Calu3 (cell line): ENCODE measurements at regions not wholly inside any gene's neighbourhood (a gene's known extent, or its start where the extent isn't known, plus 50 kb on each side); places are given as distances from the start of the nearest gene placed in this dataset.

Source experiments
- BruUV-seq: library from RNA; stranded (reverse); fragments of 400-500 nt; replicated peaks from 2 replicates; lab custom pipeline; 2021; lab: Mats Ljungman, UMichigan
- CTCF ChIA-PET: fragments of 300-600 bp; sonication (Branson Sonifier 250); formaldehyde crosslinking; loops from one replicate; lab custom pipeline; 2022; ENCODE audit warnings: antibody characterized with exemption; lab: Charles Lee
- DNase-seq: peaks from one replicate; pipeline ENCODE4 v3.0.0; 2022
- H3K27ac Mint-ChIP-seq: one replicate; pipeline ENCODE4 v1.8.0; 2022; ENCODE audit warnings: mixed read lengths; ENCODE audit not compliant: unreplicated experiment
- H3K27me3 Mint-ChIP-seq: one replicate; pipeline ENCODE4 v1.8.0; 2022; ENCODE audit warnings: mixed read lengths; ENCODE audit not compliant: unreplicated experiment
- H3K36me3 Mint-ChIP-seq: one replicate; pipeline ENCODE4 v1.8.0; 2022; ENCODE audit warnings: mild to moderate bottlenecking, moderate library complexity, mixed read lengths; ENCODE audit not compliant: insufficient read depth, unreplicated experiment
- H3K4me1 Mint-ChIP-seq: one replicate; pipeline ENCODE4 v1.8.0; 2022; ENCODE audit warnings: mild to moderate bottlenecking, low read depth, mixed read lengths; ENCODE audit not compliant: unreplicated experiment
- H3K4me3 Mint-ChIP-seq: one replicate; pipeline ENCODE4 v1.8.0; 2022; ENCODE audit warnings: mild to moderate bottlenecking, low read depth, moderate library complexity, mixed read lengths; ENCODE audit not compliant: unreplicated experiment
- H3K9me3 Mint-ChIP-seq: one replicate; pipeline ENCODE4 v1.8.0; 2022; ENCODE audit warnings: low read depth, mixed read lengths; ENCODE audit not compliant: unreplicated experiment
- CTCF ChIP-seq: fragments of 200-600 bp; IDR thresholded peaks from one replicate; pipeline ENCODE4 v1.8.0; 2022; ENCODE audit warnings: antibody characterized with exemption; ENCODE audit not compliant: unreplicated experiment
- intact Hi-C: fragments of 100-400 bp; cut with micrococcal nuclease; formaldehyde crosslinking; loops from one replicate; pipeline ENCODE4 v1.10.0; 2022; ENCODE audit not compliant: unreplicated experiment

- BruUV-seq = no TSS peak
- Mint-ChIP-seq H3K4me3 (no peak overlapping the region), H3K27ac (no peak overlapping the region), H3K36me3 (no peaks in the 10 kb centered on the region), H3K9me3 (peaks cover 7% of the 10 kb centered on the region), H3K27me3 (no peaks in the 10 kb centered on the region), H3K4me1 (no peaks in the 10 kb centered on the region)
- no peak for TF ChIP-seq CTCF
- no peak for DNase-seq
- CTCF ChIA-PET = no interaction called here
- intact Hi-C loops = no loop called here
These were observed 89.1 kb upstream of the NTM start for GRCh38 chr11:131281316-131281715.

GRCh38 chr11:131284041-131284440 lies 86.4 kb upstream of the NTM start:
- Mint-ChIP-seq H3K27me3 (no peaks in the 10 kb centered on the region), H3K9me3 (peaks cover 2% of the 10 kb centered on the region), H3K27ac (no peak overlapping the region), H3K36me3 (no peaks in the 10 kb centered on the region), H3K4me1 (no peaks in the 10 kb centered on the region), H3K4me3 (no peak overlapping the region)
- no TSS peak for BruUV-seq
- CTCF ChIA-PET = no interaction called here
- TF ChIP-seq CTCF = no peak
- no peak for DNase-seq
- intact Hi-C loops = no loop called here

- no peak overlapping the region for H3K27ac Mint-ChIP-seq
- H3K36me3 Mint-ChIP-seq = no peaks in the 10 kb centered on the region
- H3K27me3 Mint-ChIP-seq = no peaks in the 10 kb centered on the region
- H3K4me1 Mint-ChIP-seq = no peaks in the 10 kb centered on the region
- H3K9me3 Mint-ChIP-seq = peaks cover 2% of the 10 kb centered on the region
- DNase-seq = no peak
- H3K4me3 Mint-ChIP-seq = no peak overlapping the region
- no TSS peak for BruUV-seq
- intact Hi-C loops = no loop called here
- CTCF ChIA-PET = no interaction called here
- TF ChIP-seq CTCF = no peak
These were observed 81.8 kb upstream of the NTM start for GRCh38 chr11:131288521-131289091.

GRCh38 chr11:131290185-131290584 lies 80.2 kb upstream of the NTM start:
- peaks cover 4% of the 10 kb centered on the region for H3K9me3 Mint-ChIP-seq
- TF ChIP-seq CTCF = no peak
- H3K27me3 Mint-ChIP-seq = no peaks in the 10 kb centered on the region
- CTCF ChIA-PET = no interaction called here
- H3K36me3 Mint-ChIP-seq = no peaks in the 10 kb centered on the region
- H3K27ac Mint-ChIP-seq = no peak overlapping the region
- intact Hi-C loops = no loop called here
- BruUV-seq = no TSS peak
- no peaks in the 10 kb centered on the region for H3K4me1 Mint-ChIP-seq
- H3K4me3 Mint-ChIP-seq = no peak overlapping the region
- DNase-seq = no peak
